Endothelial cell of umbilical vein (primary cell): ENCODE measurements at regions not wholly inside any gene's neighbourhood (a gene's known extent, or its start where the extent isn't known, plus 50 kb on each side); places are given as distances from the start of the nearest gene placed in this dataset.

Experiments used
- BruUV-seq: library from RNA; stranded (reverse); fragments of 400-500 nt; replicated peaks from 2 replicates; lab custom pipeline; 2021; lab: Mats Ljungman, UMichigan
- CTCF ChIA-PET: fragments of 300-600, 350-600 bp; sonication (Branson Sonifier 250); formaldehyde crosslinking; loops from one replicate; lab custom pipeline; 2021; ENCODE audit warnings: antibody characterized with exemption, inconsistent platforms; lab: Charles Lee
- POLR2A ChIA-PET: fragments of 300-600, 350-600 bp; sonication (Branson Sonifier 250); formaldehyde crosslinking; loops from one replicate; lab custom pipeline; 2021; ENCODE audit warnings: antibody characterized with exemption, inconsistent platforms; lab: Charles Lee
- DNase-seq: peaks from one replicate; pipeline ENCODE4 v3.0.0-alpha.2; 2011; ENCODE audit warnings: low read depth, low spot score
- FAIRE-seq: peaks from 2 replicates; lab custom pipeline; 2011; peaks lifted over from hg19 to GRCh38; lab: Jason Lieb, UNC
- H2AFZ ChIP-seq: 2 replicates; pipeline ENCODE4 v1.6.0; 2012; ENCODE audit warnings: low read depth, low read length, control low read depth, inconsistent platforms
- H3K27ac ChIP-seq: 2 replicates; pipeline ENCODE4 v1.5.1; 2011; ENCODE audit warnings: low read depth, mild to moderate bottlenecking, control low read depth, low read length, moderate library complexity; ENCODE audit not compliant: insufficient read depth
- H3K27me3 ChIP-seq, 2 experiments: 2 replicates each; pipeline versions ENCODE4 v1.6.0 to v1.6.1; 2011; ENCODE audit warnings: low read length in 2 of 2, mixed read lengths in 1 of 2; ENCODE audit not compliant: control insufficient read depth in 2 of 2, insufficient read depth in 2 of 2
- H3K36me3 ChIP-seq, 2 experiments: 2 replicates in 1 of 2; 3 replicates in 1 of 2; pipeline ENCODE4 v1.5.1; 2011; ENCODE audit warnings: low read length in 2 of 2, mild to moderate bottlenecking in 1 of 2, moderate library complexity in 1 of 2; ENCODE audit not compliant: control insufficient read depth in 2 of 2, insufficient read depth in 2 of 2; ENCODE audit errors: extremely low read depth in 1 of 2
- H3K4me1 ChIP-seq: 3 replicates; pipeline ENCODE4 v1.5.1; 2011; ENCODE audit warnings: mild to moderate bottlenecking, low read length; ENCODE audit not compliant: control insufficient read depth, insufficient read depth; ENCODE audit errors: extremely low read depth
- H3K4me2 ChIP-seq: 2 replicates; pipeline ENCODE4 v1.6.1; 2011; ENCODE audit warnings: low read length, control low read depth, mixed read lengths; ENCODE audit not compliant: insufficient read depth
- H3K4me3 ChIP-seq, 3 experiments: fragments of 200-600 bp in 1 of 3; sonication (generic), shearing (Covaris generic) in 1 of 3; replicated peaks in 1 of 3; 2 replicates each; pipeline ENCODE4 v1.5.1; 2011 to 2016; ENCODE audit warnings: control low read depth in 3 of 3, low read length in 3 of 3, mild to moderate bottlenecking in 2 of 3, inconsistent platforms in 1 of 3, low read depth in 1 of 3, moderate library complexity in 1 of 3; ENCODE audit not compliant: insufficient read depth in 1 of 3
- H3K79me2 ChIP-seq: 2 replicates; pipeline ENCODE4 v1.6.0; 2012; ENCODE audit warnings: low read length, inconsistent platforms; ENCODE audit not compliant: control insufficient read depth, insufficient read depth
- H3K9ac ChIP-seq: replicated peaks from 2 replicates; pipeline ENCODE3; 2011; ENCODE audit warnings: low read length, control low read depth; ENCODE audit not compliant: insufficient read depth; ENCODE audit errors: extremely low read depth
- H3K9me1 ChIP-seq: replicated peaks from 3 replicates; pipeline ENCODE4 v1.6.0; 2011; ENCODE audit warnings: mild to moderate bottlenecking, low read length; ENCODE audit not compliant: control insufficient read depth, insufficient read depth; ENCODE audit errors: extremely low read depth
- H3K9me3 ChIP-seq: replicated peaks from 2 replicates; pipeline ENCODE4 v1.5.1; 2012; ENCODE audit warnings: low read length, inconsistent platforms; ENCODE audit not compliant: control insufficient read depth, insufficient read depth
- H4K20me1 ChIP-seq: replicated peaks from 2 replicates; pipeline ENCODE3; 2011; ENCODE audit warnings: mild to moderate bottlenecking, low read length; ENCODE audit not compliant: control insufficient read depth, insufficient read depth; ENCODE audit errors: extremely low read depth
- EZH2 ChIP-seq: IDR thresholded peaks from 2 replicates; pipeline ENCODE4 v1.6.1; 2012; ENCODE audit warnings: borderline replicate concordance, low read depth, mild to moderate bottlenecking, moderate library complexity, low read length, inconsistent platforms; ENCODE audit not compliant: severe bottlenecking
- FOS ChIP-seq: IDR thresholded peaks from 2 replicates; pipeline ENCODE4 v1.6.1; 2011; ENCODE audit warnings: mild to moderate bottlenecking, low read length, moderate library complexity, borderline replicate concordance; ENCODE audit not compliant: insufficient read depth
- JUN ChIP-seq: IDR thresholded peaks from 2 replicates; pipeline ENCODE4 v1.6.1; 2011; ENCODE audit warnings: borderline replicate concordance, low read depth; ENCODE audit not compliant: insufficient read length, insufficient read depth
- MYC ChIP-seq: IDR thresholded peaks from one replicate; pipeline ENCODE4 v1.6.1; 2011; ENCODE audit warnings: mild to moderate bottlenecking, low read depth, low read length
- POLR2A ChIP-seq: IDR thresholded peaks from 2 replicates; pipeline ENCODE4 v1.6.1; 2012; ENCODE audit warnings: low read depth, mild to moderate bottlenecking, control low read depth, low read length
- POLR2AphosphoS5 ChIP-seq: IDR thresholded peaks from 2 replicates; pipeline ENCODE4 v1.6.1; 2012; ENCODE audit warnings: low read depth, mild to moderate bottlenecking, control low read depth, low read length, moderate library complexity; ENCODE audit not compliant: insufficient read depth
- dilution Hi-C: fragments of 300-500 bp; cut with MboI; formaldehyde crosslinking; loops from one replicate; pipeline ENCODE4 v1.15.0; 2019; ENCODE audit warnings: low sequenced_read_pairs; ENCODE audit not compliant: extremely low pct_ligation_motif_present
- intact Hi-C: fragments of 100-400 bp; cut with micrococcal nuclease; formaldehyde crosslinking; loops from one replicate; pipeline ENCODE4 v1.10.0; 2022
- TF ChIP-seq, protein P1 (sequence below), 2 donors: IDR thresholded peaks; 1 replicate in 1 of 2; 2 replicates in 1 of 2; pipeline ENCODE4 v1.5.1; 2011; ENCODE audit warnings: low read length in 2 of 2, mild to moderate bottlenecking in 2 of 2, moderate library complexity in 2 of 2, control low read depth in 1 of 2, inconsistent platforms in 1 of 2, low read depth in 1 of 2; ENCODE audit not compliant: insufficient read depth in 1 of 2; ENCODE audit errors: extremely low read depth in 1 of 2

DNA sequence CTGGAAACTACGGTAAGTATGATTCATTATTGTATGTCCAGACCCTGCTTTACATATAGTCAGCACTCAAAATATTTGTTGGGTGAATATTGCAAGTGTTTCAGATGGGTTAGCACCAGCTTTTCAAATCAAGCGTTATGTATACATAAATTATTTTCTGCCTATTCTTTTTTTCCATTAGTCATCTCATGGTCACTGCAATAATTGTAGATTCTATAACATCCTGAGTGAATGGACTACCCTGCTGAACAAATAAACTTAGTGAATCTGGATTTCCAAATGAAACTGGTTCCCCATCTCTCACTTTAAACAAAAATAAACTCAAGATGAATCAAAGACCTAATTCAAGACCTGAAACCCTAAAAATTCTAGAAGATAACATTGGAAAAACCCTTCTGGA, 152.3 kb downstream of the DIO2 start:
- Histone ChIP-seq H3K9me1 (no peaks in the 10 kb centered on the region), H3K27me3 (no peaks in the 10 kb centered on the region), H3K79me2 (no peaks in the 10 kb centered on the region), H3K9ac (no peak overlapping the region), H3K4me3 (no peak overlapping the region), H3K27ac (no peak overlapping the region), H3K36me3 (no peaks in the 10 kb centered on the region), H4K20me1 (no peaks in the 10 kb centered on the region), H3K4me1 (no peaks in the 10 kb centered on the region), H3K9me3 (no peaks in the 10 kb centered on the region), H3K4me2 (no peak overlapping the region), H2AFZ (no peak overlapping the region)
- TF ChIP-seq EZH2: no peak
- TF ChIP-seq FOS: no peak
- TF ChIP-seq MYC: no peak
- TF ChIP-seq POLR2A: no peak
- dilution Hi-C loops: no loop called here
- no TSS peak for BruUV-seq
- FAIRE-seq (no peak), DNase-seq (no peak)
- intact Hi-C loops: loop anchor here (10.0 kb wide), 1 partner anchor 526 kb away; no protein-coding TSS in a partner anchor
- POLR2A ChIA-PET: no interaction called here
- CTCF ChIA-PET: interaction anchor here (1.7 kb wide), 1 partner anchor 804 kb away, joined by 6 read pairs; no protein-coding TSS in a partner anchor

DNA sequence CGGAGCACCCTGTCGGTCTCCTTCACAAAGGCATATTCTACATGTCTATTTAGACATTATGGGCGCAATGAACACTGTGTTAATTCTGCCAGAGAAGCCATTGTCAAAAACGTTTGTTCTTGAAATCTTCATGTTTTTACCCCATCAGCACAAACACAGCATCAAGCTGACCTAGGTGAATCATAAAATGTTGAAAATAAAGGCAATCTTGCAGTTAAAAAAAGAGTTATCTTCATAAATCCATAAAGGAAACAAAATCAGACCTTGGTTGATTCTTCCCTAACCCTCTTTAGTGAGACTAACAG, 154.9 kb downstream of the DIO2 start:
- POLR2A ChIA-PET: no interaction called here
- intact Hi-C loops: loop anchor here (1.0 to 10.0 kb wide), 5 partner anchors 528 to 1122 kb away; no protein-coding TSS in a partner anchor

More for the DNA sequence above, 154.9 kb downstream of the DIO2 start:
- FAIRE-seq (no peak), DNase-seq (no peak)
- no peaks in the 10 kb centered on the region for H3K4me1 ChIP-seq
- no TSS peak for BruUV-seq
- dilution Hi-C loops: no loop called here
- H3K9ac ChIP-seq: no peak overlapping the region
- H4K20me1 ChIP-seq: no peaks in the 10 kb centered on the region
- no peaks in the 10 kb centered on the region for H3K27me3 ChIP-seq
- TF ChIP-seq, protein P1, sequence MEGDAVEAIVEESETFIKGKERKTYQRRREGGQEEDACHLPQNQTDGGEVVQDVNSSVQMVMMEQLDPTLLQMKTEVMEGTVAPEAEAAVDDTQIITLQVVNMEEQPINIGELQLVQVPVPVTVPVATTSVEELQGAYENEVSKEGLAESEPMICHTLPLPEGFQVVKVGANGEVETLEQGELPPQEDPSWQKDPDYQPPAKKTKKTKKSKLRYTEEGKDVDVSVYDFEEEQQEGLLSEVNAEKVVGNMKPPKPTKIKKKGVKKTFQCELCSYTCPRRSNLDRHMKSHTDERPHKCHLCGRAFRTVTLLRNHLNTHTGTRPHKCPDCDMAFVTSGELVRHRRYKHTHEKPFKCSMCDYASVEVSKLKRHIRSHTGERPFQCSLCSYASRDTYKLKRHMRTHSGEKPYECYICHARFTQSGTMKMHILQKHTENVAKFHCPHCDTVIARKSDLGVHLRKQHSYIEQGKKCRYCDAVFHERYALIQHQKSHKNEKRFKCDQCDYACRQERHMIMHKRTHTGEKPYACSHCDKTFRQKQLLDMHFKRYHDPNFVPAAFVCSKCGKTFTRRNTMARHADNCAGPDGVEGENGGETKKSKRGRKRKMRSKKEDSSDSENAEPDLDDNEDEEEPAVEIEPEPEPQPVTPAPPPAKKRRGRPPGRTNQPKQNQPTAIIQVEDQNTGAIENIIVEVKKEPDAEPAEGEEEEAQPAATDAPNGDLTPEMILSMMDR (IDR thresholded peaks at IDR 0.05; ENCODE audit: extremely low read depth in 1 of 2, insufficient read depth in 1 of 2, low read depth in 1 of 2, low read length in 2 of 2): no peak
- TF ChIP-seq POLR2A: no peak
- TF ChIP-seq POLR2AphosphoS5: no peak
- TF ChIP-seq JUN: no peak
- no peak for TF ChIP-seq EZH2
- no peak overlapping the region for H3K27ac ChIP-seq
- H3K9me1 ChIP-seq: no peaks in the 10 kb centered on the region
- CTCF ChIA-PET: interaction anchor here (0.7 to 4.4 kb wide), 22 partner anchors 10 to 1122 kb away, joined by 3 to 76 read pairs (median 7); partner anchors contain the start of gene TSHR
- H2AFZ ChIP-seq: no peak overlapping the region
- no peaks in the 10 kb centered on the region for H3K79me2 ChIP-seq
- H3K4me3 ChIP-seq: no peak overlapping the region
- no peaks in the 10 kb centered on the region for H3K9me3 ChIP-seq
- no peaks in the 10 kb centered on the region for H3K36me3 ChIP-seq
- no peak overlapping the region for H3K4me2 ChIP-seq
